HG02623 (cell line): ENCODE measurements at regions not wholly inside any gene's neighbourhood (a gene's known extent, or its start where the extent isn't known, plus 50 kb on each side); places are given as distances from the start of the nearest gene placed in this dataset.
"Not testable (repeated sequence)": the region's sequence is repeated elsewhere in the genome, so short reads cannot be mapped to it uniquely, and the experiment has no call there.

ENCODE experiments used
- ATAC-seq: cut with Tn5 transposase; IDR thresholded peaks from one replicate; pipeline ENCODE4 v1.9.1; 2021; ENCODE audit warnings: moderate library complexity; ENCODE audit not compliant: unreplicated experiment

DNA sequence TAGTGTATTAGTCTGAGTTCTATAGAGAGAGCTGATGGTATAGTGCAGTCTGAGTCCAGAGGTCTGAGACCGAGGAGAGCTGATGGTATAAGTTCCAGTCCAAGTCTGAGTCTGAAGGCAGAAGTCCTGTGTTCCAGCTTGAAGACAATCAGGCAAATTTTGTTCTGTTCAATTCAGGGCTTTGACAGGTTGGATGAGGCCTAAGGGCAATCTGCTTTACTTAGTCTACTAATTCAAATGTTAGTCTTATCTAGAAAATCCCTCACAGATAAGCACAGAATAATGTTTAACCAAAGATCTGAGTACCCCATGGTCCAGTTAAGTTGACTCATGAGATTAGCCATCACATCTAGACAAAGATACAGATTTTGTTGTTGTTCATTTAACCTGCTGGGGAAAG lies 303.0 kb upstream of the KLF4 start:
- ATAC-seq, result no peak

DNA sequence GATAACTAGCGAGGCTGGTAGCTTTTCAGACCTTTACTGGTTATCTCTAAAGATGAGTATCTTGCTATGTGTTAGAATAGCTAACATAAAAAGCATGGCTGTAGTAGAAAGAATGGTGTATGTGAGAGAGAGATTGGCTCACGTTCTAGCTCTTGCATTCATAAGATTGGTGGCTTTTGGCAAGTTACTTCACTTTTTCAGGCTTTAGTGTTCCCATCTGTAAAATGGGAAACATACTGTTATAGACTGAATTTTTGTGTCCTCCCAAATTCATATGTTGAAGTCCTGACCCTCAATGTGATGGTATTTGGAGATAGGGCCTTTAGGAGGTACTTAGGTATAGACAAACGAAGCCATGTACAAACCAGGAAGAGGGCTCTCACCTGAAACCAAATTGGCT lies 302.4 kb upstream of the KLF4 start:
- ATAC-seq, result no peak

DNA sequence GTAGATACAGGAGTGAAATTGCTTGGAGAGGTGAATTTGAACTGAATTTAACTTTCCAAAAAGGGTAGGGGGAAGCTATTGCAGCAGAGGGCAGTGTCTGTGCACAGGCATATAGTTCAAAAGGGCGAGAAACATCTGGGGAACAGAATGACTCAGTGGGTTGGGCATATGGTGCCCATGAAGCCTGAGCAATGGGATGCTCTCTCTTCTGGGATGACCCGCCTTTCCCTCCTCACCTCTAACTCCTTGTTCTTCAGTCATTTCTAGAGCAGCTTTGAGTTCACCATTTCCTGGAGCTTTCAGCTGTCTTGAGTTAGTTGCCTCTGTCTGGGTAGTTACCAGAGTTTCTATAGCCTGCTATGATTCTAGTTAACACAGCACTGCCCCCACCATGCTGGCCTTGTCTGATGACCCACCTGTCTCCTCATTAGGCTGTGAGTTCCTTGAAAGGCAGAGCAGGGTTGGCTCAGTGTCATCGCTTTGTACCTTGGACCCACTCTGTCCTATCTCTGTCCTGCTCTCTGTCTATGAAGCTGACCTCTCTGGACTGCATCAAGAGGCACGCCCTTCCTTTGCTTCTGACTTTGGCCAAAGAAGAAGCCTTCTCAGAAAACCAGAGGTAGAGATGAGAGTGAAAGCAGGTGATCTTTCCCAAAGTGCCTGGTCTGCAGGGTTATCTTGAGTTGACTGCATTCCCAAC lies 299.6 kb upstream of the KLF4 start:
- ATAC-seq, result no peak

DNA sequence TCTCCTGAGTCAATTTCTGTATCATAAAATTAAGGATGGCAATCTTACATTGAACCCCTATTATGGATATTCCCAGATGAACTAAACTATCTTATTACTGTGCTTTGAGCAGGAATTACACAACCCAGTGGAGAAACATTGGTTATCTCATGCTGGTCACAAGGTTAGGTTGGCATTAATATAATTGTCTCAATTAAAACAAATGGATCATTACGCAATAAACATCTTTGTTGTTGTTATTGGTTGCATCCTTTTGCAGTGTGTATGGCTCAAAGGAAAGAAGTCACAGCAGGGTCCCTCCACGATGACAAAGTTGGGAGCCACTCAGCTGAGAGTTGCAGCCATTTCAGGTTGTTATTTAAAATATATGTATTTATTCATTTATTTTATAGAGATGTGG lies 297.0 kb upstream of the KLF4 start:
- ATAC-seq, result no peak

GRCh38 chr9:107784235-107784958 lies 294.8 kb upstream of the KLF4 start:
- ATAC-seq, result no peak

GRCh38 chr9:107782789-107783188 lies 293.2 kb upstream of the KLF4 start:
- no peak for ATAC-seq

- ATAC-seq, result no peak
Measured at GRCh38 chr9:107782381-107782780, 292.8 kb upstream of the KLF4 start.

- ATAC-seq, result no peak
Measured at GRCh38 chr9:107780960-107781359, 291.4 kb upstream of the KLF4 start.

DNA sequence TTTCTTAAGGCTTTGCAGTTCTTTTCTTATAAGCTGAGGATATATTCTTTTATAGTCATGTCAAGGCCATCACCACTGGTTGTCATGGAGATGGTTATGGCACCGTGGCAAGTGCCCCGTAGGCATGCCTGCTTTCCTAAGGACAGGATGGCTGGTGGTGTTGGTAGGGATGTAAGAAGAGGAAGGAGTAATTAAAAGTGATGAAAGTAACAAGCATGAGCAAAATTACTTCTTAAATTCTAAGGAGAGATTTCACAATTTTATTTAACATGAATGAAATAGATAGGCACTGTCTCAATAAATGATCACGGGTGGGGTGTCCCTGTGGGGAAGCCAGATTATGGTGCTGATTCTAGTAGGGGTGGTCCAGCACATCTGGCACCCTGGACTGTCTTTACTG lies 290.2 kb upstream of the KLF4 start:
- no peak for ATAC-seq

DNA sequence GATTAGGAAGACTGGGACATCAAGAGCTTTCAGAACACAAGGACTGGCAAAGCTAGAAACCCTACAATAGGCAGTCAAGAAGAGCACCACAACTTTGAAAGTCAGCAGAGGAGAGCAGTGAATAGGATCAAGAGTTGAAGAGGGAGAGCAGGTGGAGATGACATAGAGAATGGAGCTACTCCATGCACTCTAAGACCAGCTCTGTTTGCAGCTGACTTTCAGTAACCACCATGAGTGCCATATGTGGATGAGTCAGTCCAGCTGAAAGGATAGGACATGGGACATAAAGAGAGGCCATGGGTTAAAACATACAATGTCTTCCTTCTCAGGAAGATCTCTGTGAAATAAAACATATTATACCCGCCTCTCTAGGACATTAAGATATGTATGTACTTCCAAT lies 289.1 kb upstream of the KLF4 start:
- no peak for ATAC-seq

- ATAC-seq, result not testable (repeated sequence)
Measured at GRCh38 chr9:107774099-107774498, 284.5 kb upstream of the KLF4 start.

DNA sequence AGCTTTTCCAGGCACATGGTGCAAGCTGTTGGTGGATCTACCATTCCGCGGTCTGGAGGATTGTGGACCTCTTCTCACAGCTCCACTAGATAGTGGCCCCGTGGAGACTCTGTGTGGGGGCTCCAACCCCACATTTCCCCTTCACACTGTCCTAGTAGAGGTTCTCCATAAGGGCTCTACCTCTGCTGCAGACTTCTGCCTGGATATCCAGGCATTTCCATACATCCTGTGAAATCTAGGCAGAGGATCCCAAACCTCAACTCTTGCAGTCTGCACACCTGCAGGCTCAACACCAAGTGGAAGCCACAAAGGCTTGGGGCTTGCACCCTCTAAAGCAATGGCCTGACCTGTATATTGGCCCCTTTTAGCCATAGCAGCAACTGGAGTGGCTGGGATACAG lies 283.4 kb upstream of the KLF4 start:
- no peak for ATAC-seq

DNA sequence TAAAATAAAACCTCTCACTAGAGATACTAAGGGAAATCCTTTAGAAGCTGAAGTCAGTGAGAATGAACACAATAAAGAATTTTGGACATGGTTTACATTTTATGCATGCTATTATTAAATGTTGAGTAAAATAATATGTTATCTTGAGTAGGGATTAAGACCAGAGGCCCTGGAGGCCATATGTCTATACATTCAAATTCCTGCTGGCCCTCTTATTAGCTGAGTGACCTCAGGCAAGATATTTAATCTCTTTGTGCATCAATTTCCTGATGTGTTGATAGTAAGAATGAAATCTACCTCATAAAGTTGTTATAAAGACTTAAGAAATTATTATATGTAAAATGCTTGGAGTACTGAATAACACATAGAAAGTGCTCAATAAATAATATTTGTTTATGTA lies 281.1 kb upstream of the KLF4 start:
- ATAC-seq, result no peak

DNA sequence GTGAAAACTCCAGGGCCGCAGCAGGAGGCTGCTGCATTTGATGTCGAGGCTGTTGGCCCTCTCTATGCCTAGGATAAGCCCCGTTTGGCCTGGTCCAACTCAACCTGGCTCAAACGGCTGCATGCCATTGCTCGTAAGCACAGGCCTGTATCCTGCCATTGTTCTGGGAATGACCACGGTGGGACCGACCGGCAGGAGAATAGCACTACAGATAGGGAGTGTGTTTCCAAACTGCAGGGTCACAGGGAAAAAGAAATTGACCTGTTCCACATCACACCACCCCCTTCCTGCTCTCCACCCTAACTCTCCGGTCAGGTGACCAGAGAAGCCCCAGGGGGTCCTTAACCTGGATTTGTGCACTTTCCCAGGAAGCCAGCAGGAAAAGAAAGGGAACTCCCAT lies 278.7 kb upstream of the KLF4 start:
- ATAC-seq, result no peak

DNA sequence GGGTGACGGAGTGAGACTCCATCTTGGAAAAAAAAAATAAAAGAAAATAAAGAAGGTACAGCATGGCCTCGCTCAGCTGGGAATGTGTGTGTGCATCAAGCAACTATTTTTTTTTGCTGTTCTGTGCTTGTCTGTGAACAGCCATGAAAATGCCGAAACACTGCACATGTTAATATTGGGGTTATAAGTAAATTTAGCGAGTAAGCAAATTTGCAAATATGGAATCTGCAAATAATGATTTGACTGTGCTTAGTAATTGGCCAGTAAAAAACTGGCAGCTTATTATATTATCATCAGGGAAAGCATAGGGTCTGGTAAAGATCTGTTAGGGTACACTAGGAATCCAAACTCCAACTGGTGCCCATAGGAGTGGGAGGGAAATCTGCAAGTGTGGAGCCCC lies 278.1 kb upstream of the KLF4 start:
- no peak for ATAC-seq

DNA sequence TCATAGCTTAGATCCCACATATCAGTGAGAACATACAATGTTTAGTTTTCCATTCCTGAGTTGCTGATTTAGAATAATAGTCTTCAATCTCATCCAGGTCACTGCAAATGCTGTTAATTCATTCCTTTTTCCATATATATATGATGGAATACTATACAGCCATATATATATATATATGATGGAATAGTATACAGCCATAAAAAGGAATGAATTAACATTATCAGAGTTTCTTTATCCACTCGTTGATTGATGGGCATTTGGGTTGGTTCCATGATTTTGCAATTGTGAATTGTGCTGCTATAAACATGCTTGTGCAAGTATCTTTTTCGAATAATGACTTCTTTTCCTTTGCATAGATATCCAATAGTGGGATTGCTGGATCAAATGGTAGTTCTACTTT lies 273.9 kb upstream of the KLF4 start:
- not testable (repeated sequence) for ATAC-seq

- ATAC-seq, result no peak
Measured at GRCh38 chr9:107761307-107761706, 271.7 kb upstream of the KLF4 start.

DNA sequence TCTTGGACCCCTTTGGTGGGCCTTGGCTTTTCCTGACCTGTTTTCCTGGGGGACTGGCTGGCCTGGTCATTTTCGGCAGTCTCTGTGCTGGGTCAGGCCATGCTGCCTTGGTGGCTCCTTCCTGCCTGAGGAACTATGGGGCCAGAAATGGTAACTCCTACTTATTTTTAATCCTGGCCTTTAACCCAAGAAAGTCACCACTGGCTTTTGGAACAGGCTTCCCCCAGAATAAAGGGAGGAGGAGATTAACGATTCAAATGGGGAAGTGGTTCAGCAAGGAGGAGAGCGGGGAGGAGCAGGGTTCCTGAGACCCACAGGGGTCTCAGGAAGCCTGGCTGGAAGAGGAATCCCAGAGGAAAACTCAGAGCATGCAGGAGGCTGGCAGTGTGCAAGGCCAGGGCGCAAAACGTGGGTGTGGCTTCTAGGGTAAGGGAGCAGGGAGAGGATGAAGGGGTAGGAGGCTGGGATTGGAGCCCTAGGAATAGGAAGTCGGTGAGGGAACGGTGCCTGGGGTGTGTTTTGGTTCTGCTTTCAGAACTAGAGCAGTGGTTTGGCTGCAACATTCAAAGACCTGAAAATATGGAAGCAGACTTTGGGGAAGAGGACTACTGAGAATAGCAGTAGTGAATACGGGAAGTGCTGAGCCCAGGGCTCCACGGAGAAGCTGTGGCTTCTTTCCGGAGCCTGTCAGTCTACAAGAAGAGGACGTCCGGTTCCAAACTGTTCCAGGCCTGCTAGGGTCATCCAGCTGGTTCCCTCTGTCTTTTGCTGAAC lies 271.1 kb upstream of the KLF4 start:
- no peak for ATAC-seq

GRCh38 chr9:107759823-107760166 lies 270.2 kb upstream of the KLF4 start:
- ATAC-seq, result no peak

- ATAC-seq, result no peak
Measured at GRCh38 chr9:107759009-107759822, 269.6 kb upstream of the KLF4 start.

DNA sequence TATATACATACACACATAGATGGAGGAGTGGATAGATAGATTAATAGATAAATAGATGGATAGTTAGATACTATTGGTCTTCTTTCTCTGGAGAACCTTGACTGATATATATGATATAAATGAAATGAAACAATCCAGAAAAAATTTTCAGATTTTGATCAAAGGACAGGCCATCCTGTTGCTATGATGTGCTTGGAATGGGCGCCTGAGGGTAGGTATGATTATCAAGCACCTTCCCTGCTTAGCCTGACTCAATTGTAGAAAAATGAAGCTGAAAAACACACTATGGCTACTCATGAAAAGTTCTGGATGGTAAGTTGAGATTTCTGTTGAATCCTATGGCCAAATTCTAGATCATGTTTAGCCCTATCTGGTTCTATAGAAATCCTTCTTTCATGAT lies 266.5 kb upstream of the KLF4 start:
- ATAC-seq, result no peak
